ENCODE measurements at regions not wholly inside any gene's neighbourhood (a gene's known extent, or its start where the extent isn't known, plus 50 kb on each side); places are given as distances from the start of the nearest gene placed in this dataset.

- Mint-ChIP-seq H3K9me3 (peaks cover 10 to 12% of the 10 kb centered on the region in 2 donors), H3K4me1 (no peaks in the 10 kb centered on the region), H3K36me3 (no peaks in the 10 kb centered on the region), H3K27me3 (ENCODE audit: low read depth in 2 of 2) (no peaks in the 10 kb centered on the region), H3K27ac (no peak overlapping the region), H3K4me3 (no peak overlapping the region)
- H3K36me3 ChIP-seq (ENCODE audit: control insufficient read depth, insufficient read depth, low read length): no peaks in the 10 kb centered on the region
- no peak overlapping the region for H3K27ac ChIP-seq (ENCODE audit: low read length)
- H3K4me1 ChIP-seq (ENCODE audit: control insufficient read depth, insufficient read depth, low read length): no peaks in the 10 kb centered on the region
- H3K27me3 ChIP-seq (ENCODE audit: control insufficient read depth, insufficient read depth, low read length): no peaks in the 10 kb centered on the region
- intact Hi-C loops (cut with micrococcal nuclease): no loop called here
- no peaks in the 10 kb centered on the region for H3K9me3 ChIP-seq (ENCODE audit: control insufficient read depth, insufficient read depth, low read length)
- no peak for TF ChIP-seq CTCF (IDR thresholded peaks at IDR 0.05)
- DNase-seq (no peak), ATAC-seq (no peak)
- 81% methylated on average over 3 of the region's 3 CpGs for WGBS (ENCODE audit: insufficient coverage)
- no peak overlapping the region for H3K4me3 ChIP-seq (ENCODE audit: low read length)
Observed at GRCh38 chr5:163177971-163178370, 259.4 kb upstream of the CCNG1 start.

DNA sequence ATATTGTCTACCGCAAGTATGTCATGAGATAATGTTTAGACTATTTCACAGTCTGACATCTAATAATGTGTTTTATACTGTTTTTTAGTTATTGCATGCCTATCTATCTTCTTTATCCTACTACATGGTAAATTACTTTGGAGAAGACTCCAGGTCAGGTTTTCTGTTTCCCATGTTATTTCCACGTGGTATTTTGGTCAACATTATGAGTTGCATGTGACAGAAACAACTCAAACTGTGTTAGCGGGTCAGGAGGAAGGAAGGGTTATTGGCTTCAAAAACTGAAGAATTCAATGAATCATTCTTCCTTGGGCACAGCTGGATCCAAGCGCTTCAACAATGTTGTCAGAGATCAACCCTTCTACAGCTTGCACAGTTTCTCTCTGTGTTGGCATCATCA lies 252.1 kb upstream of the CCNG1 start:
- 83% methylated on average over 3 of the region's 4 CpGs for WGBS (ENCODE audit: insufficient coverage)

DNA sequence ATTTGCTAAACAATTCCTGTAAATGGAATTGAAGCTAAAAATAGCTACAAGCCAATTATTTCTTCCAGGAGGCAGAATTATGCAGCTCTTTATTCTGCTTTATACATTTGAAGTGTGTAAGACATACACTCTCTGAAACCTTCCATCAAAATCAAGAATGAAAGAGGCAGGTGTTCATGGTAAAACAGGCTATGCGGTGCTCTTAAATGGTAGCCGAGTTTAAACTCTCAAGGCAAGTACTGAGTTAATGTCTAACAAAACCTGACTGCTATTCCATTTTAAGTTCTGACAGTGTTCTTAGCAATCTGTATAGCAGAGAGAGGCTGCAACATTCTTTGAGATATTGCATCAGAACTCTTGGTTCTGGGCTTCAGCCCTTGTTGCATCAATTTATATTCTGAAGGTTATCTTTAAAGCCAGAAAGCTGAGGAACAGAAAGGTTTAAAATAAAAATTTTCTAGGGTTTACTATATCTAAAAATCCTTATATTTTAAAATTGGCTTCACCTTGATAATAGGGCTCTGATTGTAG lies 248.3 kb upstream of the CCNG1 start:
- intact Hi-C loops (cut with micrococcal nuclease): no loop called here
- Histone ChIP-seq H3K27ac (ENCODE audit: low read length) (no peak overlapping the region), H3K27me3 (ENCODE audit: control insufficient read depth, insufficient read depth, low read length) (no peaks in the 10 kb centered on the region), H3K4me1 (ENCODE audit: control insufficient read depth, insufficient read depth, low read length) (no peaks in the 10 kb centered on the region), H3K36me3 (ENCODE audit: control insufficient read depth, insufficient read depth, low read length) (no peaks in the 10 kb centered on the region), H3K9me3 (ENCODE audit: control insufficient read depth, insufficient read depth, low read length) (peaks cover 4% of the 10 kb centered on the region), H3K4me3 (ENCODE audit: low read length) (no peak overlapping the region)
- no peaks in the 10 kb centered on the region for H3K4me1 Mint-ChIP-seq
- TF ChIP-seq CTCF (IDR thresholded peaks at IDR 0.05): no peak
- H3K4me3 Mint-ChIP-seq: no peak overlapping the region
- no peak overlapping the region for H3K27ac Mint-ChIP-seq
- no peaks in the 10 kb centered on the region for H3K27me3 Mint-ChIP-seq (ENCODE audit: low read depth in 2 of 2)
- DNase-seq: no peak
- peaks cover under 1% of the 10 kb centered on the region for H3K36me3 Mint-ChIP-seq
- 93% methylated on average over 2 of the region's 2 CpGs for WGBS (ENCODE audit: insufficient coverage)
- no peak for ATAC-seq
- peaks cover 2% of the 10 kb centered on the region in 2 donors for H3K9me3 Mint-ChIP-seq

More for the DNA sequence above, 252.1 kb upstream of the CCNG1 start:
- DNase-seq (no peak), ATAC-seq (no peak)
- Mint-ChIP-seq H3K4me3 (no peak overlapping the region), H3K9me3 (peaks cover 5 to 8% of the 10 kb centered on the region in 2 donors), H3K27me3 (ENCODE audit: low read depth in 2 of 2) (no peaks in the 10 kb centered on the region), H3K4me1 (no peaks in the 10 kb centered on the region), H3K36me3 (no peaks in the 10 kb centered on the region), H3K27ac (no peak overlapping the region)
- H3K27ac ChIP-seq (ENCODE audit: low read length): no peak overlapping the region
- TF ChIP-seq CTCF (IDR thresholded peaks at IDR 0.05): no peak
- H3K4me1 ChIP-seq (ENCODE audit: control insufficient read depth, insufficient read depth, low read length): no peaks in the 10 kb centered on the region
- no peaks in the 10 kb centered on the region for H3K27me3 ChIP-seq (ENCODE audit: control insufficient read depth, insufficient read depth, low read length)
- intact Hi-C loops (cut with micrococcal nuclease): no loop called here
- H3K36me3 ChIP-seq (ENCODE audit: control insufficient read depth, insufficient read depth, low read length): no peaks in the 10 kb centered on the region
- H3K9me3 ChIP-seq (ENCODE audit: control insufficient read depth, insufficient read depth, low read length): peaks cover 4% of the 10 kb centered on the region
- H3K4me3 ChIP-seq (ENCODE audit: low read length): no peak overlapping the region

GRCh38 chr5:163190283-163190682 lies 247.1 kb upstream of the CCNG1 start:
- Histone ChIP-seq H3K4me3 (ENCODE audit: low read length) (no peak overlapping the region), H3K27ac (ENCODE audit: low read length) (no peak overlapping the region), H3K4me1 (ENCODE audit: control insufficient read depth, insufficient read depth, low read length) (no peaks in the 10 kb centered on the region), H3K27me3 (ENCODE audit: control insufficient read depth, insufficient read depth, low read length) (no peaks in the 10 kb centered on the region), H3K36me3 (ENCODE audit: control insufficient read depth, insufficient read depth, low read length) (no peaks in the 10 kb centered on the region), H3K9me3 (ENCODE audit: control insufficient read depth, insufficient read depth, low read length) (peaks cover 4% of the 10 kb centered on the region)
- DNase-seq (no peak), ATAC-seq (no peak)
- Mint-ChIP-seq H3K9me3 (peaks cover 10% of the 10 kb centered on the region in 2 donors), H3K27me3 (ENCODE audit: low read depth in 2 of 2) (no peaks in the 10 kb centered on the region), H3K4me3 (no peak overlapping the region), H3K36me3 (peaks cover 7% of the 10 kb centered on the region), H3K27ac (no peak overlapping the region), H3K4me1 (no peaks in the 10 kb centered on the region)
- 81% methylated on average over 3 of the region's 3 CpGs for WGBS (ENCODE audit: insufficient coverage)
- TF ChIP-seq CTCF (IDR thresholded peaks at IDR 0.05): no peak
- intact Hi-C loops (cut with micrococcal nuclease): no loop called here

Measured in natural killer cell (primary cell).